Neural progenitor cell (in vitro differentiated cells): ENCODE measurements at regions not wholly inside any gene's neighbourhood (a gene's known extent, or its start where the extent isn't known, plus 50 kb on each side); places are given as distances from the start of the nearest gene placed in this dataset.

Source experiments
- EZH2phosphoT487 ChIP-seq: fragments of 200-600 bp; sonication (generic); IDR thresholded peaks from 2 replicates; pipeline ENCODE4 v1.6.1; 2017; ENCODE audit warnings: antibody characterized with exemption
- TF ChIP-seq, protein P1 (sequence below): fragments of 200-600 bp; sonication (generic); IDR thresholded peaks from 2 replicates; pipeline ENCODE4 v1.5.1; 2017; ENCODE audit warnings: antibody characterized with exemption, mild to moderate bottlenecking

GRCh38 chr4:80145739-80146138 lies 51.6 kb upstream of the PRDM8 start:
- TF ChIP-seq, protein P1, sequence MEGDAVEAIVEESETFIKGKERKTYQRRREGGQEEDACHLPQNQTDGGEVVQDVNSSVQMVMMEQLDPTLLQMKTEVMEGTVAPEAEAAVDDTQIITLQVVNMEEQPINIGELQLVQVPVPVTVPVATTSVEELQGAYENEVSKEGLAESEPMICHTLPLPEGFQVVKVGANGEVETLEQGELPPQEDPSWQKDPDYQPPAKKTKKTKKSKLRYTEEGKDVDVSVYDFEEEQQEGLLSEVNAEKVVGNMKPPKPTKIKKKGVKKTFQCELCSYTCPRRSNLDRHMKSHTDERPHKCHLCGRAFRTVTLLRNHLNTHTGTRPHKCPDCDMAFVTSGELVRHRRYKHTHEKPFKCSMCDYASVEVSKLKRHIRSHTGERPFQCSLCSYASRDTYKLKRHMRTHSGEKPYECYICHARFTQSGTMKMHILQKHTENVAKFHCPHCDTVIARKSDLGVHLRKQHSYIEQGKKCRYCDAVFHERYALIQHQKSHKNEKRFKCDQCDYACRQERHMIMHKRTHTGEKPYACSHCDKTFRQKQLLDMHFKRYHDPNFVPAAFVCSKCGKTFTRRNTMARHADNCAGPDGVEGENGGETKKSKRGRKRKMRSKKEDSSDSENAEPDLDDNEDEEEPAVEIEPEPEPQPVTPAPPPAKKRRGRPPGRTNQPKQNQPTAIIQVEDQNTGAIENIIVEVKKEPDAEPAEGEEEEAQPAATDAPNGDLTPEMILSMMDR, result no peak
- TF ChIP-seq EZH2phosphoT487, result no peak
